B cell (primary cell): ENCODE measurements at regions not wholly inside any gene's neighbourhood (a gene's known extent, or its start where the extent isn't known, plus 50 kb on each side); places are given as distances from the start of the nearest gene placed in this dataset.

Experiments used
- ATAC-seq: fragments of 200-7000 bp; cut with Tn5 transposase; one replicate; pipeline ENCODE4 v1.10.0; 2021; ENCODE audit warnings: low read depth, mild to moderate bottlenecking, moderate number of reproducible peaks, moderate library complexity
- CTCF ChIA-PET: fragments of 350-600 bp; sonication (Branson Sonifier 250); formaldehyde crosslinking; loops from one replicate; lab custom pipeline; 2021; ENCODE audit warnings: antibody characterized with exemption, inconsistent platforms; lab: Charles Lee
- POLR2A ChIA-PET: fragments of 350-600 bp; sonication (Branson Sonifier 250); formaldehyde crosslinking; loops from one replicate; lab custom pipeline; 2021; ENCODE audit warnings: antibody characterized with exemption; lab: Charles Lee
- DNase-seq: peaks from one replicate; pipeline ENCODE4 v3.0.0; 2013
- H2AFZ ChIP-seq: 2 replicates; pipeline ENCODE4 v1.6.1; 2012; ENCODE audit warnings: mild to moderate bottlenecking, low read depth, low read length; ENCODE audit not compliant: insufficient read depth, poor library complexity, severe bottlenecking
- H3K27ac ChIP-seq, 2 donors: 1 replicate in 1 of 2; 2 replicates in 1 of 2; pipeline ENCODE4 v1.5.1; 2012 to 2013; ENCODE audit warnings: low read length in 2 of 2, mild to moderate bottlenecking in 2 of 2, moderate library complexity in 1 of 2
- H3K27me3 ChIP-seq, 4 experiments: fragments of 200-600 bp in 1 of 4; sonication (generic) in 1 of 4; replicated peaks in 1 of 4; 1 replicate in 2 of 4; 2 replicates in 2 of 4; pipeline versions ENCODE4 v1.6.1 to v1.7.0; 2013 to 2016; ENCODE audit warnings: low read length in 3 of 4, mild to moderate bottlenecking in 2 of 4, mixed read lengths in 1 of 4, moderate library complexity in 1 of 4; ENCODE audit not compliant: insufficient read depth in 4 of 4, control insufficient read depth in 3 of 4; ENCODE audit errors: control extremely low read depth in 1 of 4
- H3K36me3 ChIP-seq, 2 experiments: replicated peaks in 1 of 2; 1 replicate in 1 of 2; 2 replicates in 1 of 2; pipeline versions ENCODE4 v1.6.1 to v1.7.1; 2013; ENCODE audit warnings: low read length in 1 of 2; ENCODE audit not compliant: insufficient read depth in 2 of 2, control insufficient read depth in 1 of 2; ENCODE audit errors: control extremely low read depth in 1 of 2, extremely low read depth in 1 of 2
- H3K4me1 ChIP-seq, 2 donors: fragments of 200-600 bp in 1 of 2; sonication (generic) in 1 of 2; 1 replicate in 1 of 2; 2 replicates in 1 of 2; pipeline versions ENCODE4 v1.5.1 to v1.6.1; 2013 to 2017; ENCODE audit warnings: low read length in 2 of 2; ENCODE audit not compliant: control insufficient read depth in 2 of 2, insufficient read depth in 2 of 2
- H3K4me2 ChIP-seq: replicated peaks from 2 replicates; pipeline ENCODE3; 2012; ENCODE audit warnings: mild to moderate bottlenecking, low read depth, low read length; ENCODE audit not compliant: poor library complexity, severe bottlenecking
- H3K4me3 ChIP-seq, 5 experiments: fragments of 200-600 bp in 1 of 5; sonication (generic) in 1 of 5; 1 replicate in 3 of 5; 2 replicates in 2 of 5; pipeline versions ENCODE4 v1.5.1 to v1.7.0; 2011 to 2016; ENCODE audit warnings: low read length in 4 of 5, mild to moderate bottlenecking in 4 of 5, low read depth in 2 of 5, control low read depth in 1 of 5, moderate library complexity in 1 of 5; ENCODE audit not compliant: insufficient read depth in 1 of 5; ENCODE audit errors: control extremely low read depth in 1 of 5, extremely low read depth in 1 of 5
- H3K79me2 ChIP-seq: fragments of 200-600 bp; sonication (generic); one replicate; pipeline ENCODE4 v1.6.0; 2016; ENCODE audit warnings: low read length; ENCODE audit not compliant: control insufficient read depth, insufficient read depth
- H3K9ac ChIP-seq: fragments of 200-600 bp; sonication (generic); 2 replicates; pipeline ENCODE4 v1.6.1; 2017; ENCODE audit warnings: mild to moderate bottlenecking, low read length, moderate library complexity
- H3K9me3 ChIP-seq, 3 donors: one replicate each; pipeline versions ENCODE4 v1.6.1 to v1.7.1; 2013; ENCODE audit warnings: low read length in 2 of 3; ENCODE audit not compliant: control insufficient read depth in 2 of 3, insufficient read depth in 1 of 3; ENCODE audit errors: control extremely low read depth in 1 of 3
- H4K20me1 ChIP-seq: 2 replicates; pipeline ENCODE4 v1.6.0; 2012; ENCODE audit warnings: mild to moderate bottlenecking, low read length; ENCODE audit not compliant: insufficient read depth, control insufficient read depth, poor library complexity, severe bottlenecking
- H3K27ac Mint-ChIP-seq: one replicate; pipeline ENCODE4 v1.8.0; 2021; ENCODE audit warnings: mixed read lengths
- H3K27me3 Mint-ChIP-seq: one replicate; pipeline ENCODE4 v1.8.0; 2021; ENCODE audit warnings: mixed read lengths
- H3K4me1 Mint-ChIP-seq: one replicate; pipeline ENCODE4 v1.8.0; 2021; ENCODE audit warnings: mixed read lengths
- H3K4me3 Mint-ChIP-seq: one replicate; pipeline ENCODE4 v1.8.0; 2021; ENCODE audit warnings: mixed read lengths
- H3K9me3 Mint-ChIP-seq: one replicate; pipeline ENCODE4 v1.8.0; 2022; ENCODE audit warnings: mixed read lengths; ENCODE audit not compliant: insufficient read depth
- EZH2 ChIP-seq: IDR thresholded peaks from 2 replicates; pipeline ENCODE4 v1.6.1; 2012; ENCODE audit warnings: borderline replicate concordance, low read depth, mild to moderate bottlenecking, moderate library complexity, low read length; ENCODE audit not compliant: insufficient read depth, poor library complexity, severe bottlenecking
- WGBS: methylation state at CpG from one replicate; pipeline ENCODE4 v1.1.5; 2013; ENCODE audit warnings: missing lambda C conversion rate; ENCODE audit not compliant: insufficient coverage; 5-methylcytosine and 5-hydroxymethylcytosine counted together
- intact Hi-C: fragments of 100-400 bp; cut with micrococcal nuclease; formaldehyde crosslinking; loops from one replicate; pipeline ENCODE4 v1.10.0; 2022
- TF ChIP-seq, protein P1 (sequence below): fragments of 200-600 bp; IDR thresholded peaks from one replicate; pipeline ENCODE4 v1.8.0; 2022; ENCODE audit warnings: antibody characterized with exemption, mild to moderate bottlenecking

DNA sequence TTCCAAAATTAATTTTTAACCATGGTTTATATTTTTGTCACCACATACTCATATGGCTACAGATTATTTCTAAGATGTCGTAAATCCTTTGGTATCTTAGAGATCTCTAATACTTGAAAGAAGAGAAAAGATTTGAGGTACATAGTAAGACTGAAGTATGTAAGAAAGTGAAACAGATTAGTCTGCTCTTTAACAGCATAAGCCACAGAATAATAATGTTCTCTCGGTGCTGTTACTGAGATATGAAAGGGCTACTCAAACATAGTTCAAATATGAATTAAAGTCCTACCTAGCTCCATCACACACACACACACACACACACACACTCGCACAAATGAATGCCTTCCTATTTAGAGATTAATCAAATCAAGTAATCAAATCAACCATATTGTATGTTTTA, 274.1 kb upstream of the PCDH18 start:
- H3K4me3 ChIP-seq, result no peak overlapping the region
- H3K4me1 ChIP-seq, result no peaks in the 10 kb centered on the region
- no peak overlapping the region for H2AFZ ChIP-seq
- H3K79me2 ChIP-seq, result no peaks in the 10 kb centered on the region
- H3K27me3 ChIP-seq, result no peaks in the 10 kb centered on the region
- no peaks in the 10 kb centered on the region for H3K9me3 ChIP-seq
- Mint-ChIP-seq H3K9me3 (peaks cover 3% of the 10 kb centered on the region), H3K27ac (no peak overlapping the region), H3K4me3 (no peak overlapping the region), H3K27me3 (no peaks in the 10 kb centered on the region), H3K4me1 (no peaks in the 10 kb centered on the region)
- ATAC-seq (no peak), DNase-seq (no peak)
- H3K36me3 ChIP-seq, result no peaks in the 10 kb centered on the region
- TF ChIP-seq, protein P1, sequence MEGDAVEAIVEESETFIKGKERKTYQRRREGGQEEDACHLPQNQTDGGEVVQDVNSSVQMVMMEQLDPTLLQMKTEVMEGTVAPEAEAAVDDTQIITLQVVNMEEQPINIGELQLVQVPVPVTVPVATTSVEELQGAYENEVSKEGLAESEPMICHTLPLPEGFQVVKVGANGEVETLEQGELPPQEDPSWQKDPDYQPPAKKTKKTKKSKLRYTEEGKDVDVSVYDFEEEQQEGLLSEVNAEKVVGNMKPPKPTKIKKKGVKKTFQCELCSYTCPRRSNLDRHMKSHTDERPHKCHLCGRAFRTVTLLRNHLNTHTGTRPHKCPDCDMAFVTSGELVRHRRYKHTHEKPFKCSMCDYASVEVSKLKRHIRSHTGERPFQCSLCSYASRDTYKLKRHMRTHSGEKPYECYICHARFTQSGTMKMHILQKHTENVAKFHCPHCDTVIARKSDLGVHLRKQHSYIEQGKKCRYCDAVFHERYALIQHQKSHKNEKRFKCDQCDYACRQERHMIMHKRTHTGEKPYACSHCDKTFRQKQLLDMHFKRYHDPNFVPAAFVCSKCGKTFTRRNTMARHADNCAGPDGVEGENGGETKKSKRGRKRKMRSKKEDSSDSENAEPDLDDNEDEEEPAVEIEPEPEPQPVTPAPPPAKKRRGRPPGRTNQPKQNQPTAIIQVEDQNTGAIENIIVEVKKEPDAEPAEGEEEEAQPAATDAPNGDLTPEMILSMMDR, result no peak
- H4K20me1 ChIP-seq, result no peaks in the 10 kb centered on the region
- POLR2A ChIA-PET, result no interaction called here
- H3K27ac ChIP-seq, result no peak overlapping the region
- WGBS, result no CpG with 5 or more reads among the region's 3 CpGs
- no peak overlapping the region for H3K4me2 ChIP-seq
- CTCF ChIA-PET, result interaction anchor here (0.7 kb wide), 1 partner anchor 874 kb away, joined by 4 read pairs; no protein-coding TSS in a partner anchor
- H3K9ac ChIP-seq, result no peak overlapping the region
- intact Hi-C loops, result no loop called here

DNA sequence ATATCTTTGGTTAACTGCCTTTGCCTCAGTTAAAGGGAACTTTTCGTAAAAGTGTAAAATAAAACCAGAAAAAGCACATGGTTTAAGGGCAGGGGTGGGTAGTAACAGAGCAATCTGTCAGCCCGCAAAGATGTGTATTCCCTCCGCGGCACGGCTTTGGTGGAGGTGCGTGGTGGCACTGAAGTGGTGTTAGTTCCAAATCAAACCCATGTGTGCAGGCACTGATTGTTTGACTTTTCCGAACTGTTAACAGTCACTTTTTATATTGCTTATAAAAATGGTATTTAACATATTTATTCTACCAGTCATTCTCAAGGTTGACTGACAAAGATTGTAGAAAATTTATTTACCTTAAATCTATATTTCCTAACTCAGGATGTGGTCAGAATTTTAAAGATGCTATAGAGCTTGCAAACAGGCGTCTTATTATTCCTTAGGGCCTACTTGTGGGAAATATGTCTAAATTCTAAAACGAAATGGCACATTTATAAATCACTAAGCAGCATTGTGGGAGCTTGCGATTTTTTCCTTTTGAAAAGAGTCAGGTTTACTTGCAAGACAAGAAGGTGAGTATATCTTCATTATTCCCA, 272.7 kb upstream of the PCDH18 start:
- H3K4me2 ChIP-seq, result no peak overlapping the region
- no peak overlapping the region for H3K9ac ChIP-seq
- no peaks in the 10 kb centered on the region for H3K9me3 ChIP-seq
- ChIA-PET POLR2A (no interaction called here), CTCF (no interaction called here)
- H3K79me2 ChIP-seq, result no peaks in the 10 kb centered on the region
- no peaks in the 10 kb centered on the region for H3K27me3 ChIP-seq
- Mint-ChIP-seq H3K4me1 (no peaks in the 10 kb centered on the region), H3K27ac (no peak overlapping the region), H3K9me3 (peaks cover 3% of the 10 kb centered on the region), H3K27me3 (no peaks in the 10 kb centered on the region), H3K4me3 (no peak overlapping the region)
- 97% methylated on average over 3 of the region's 10 CpGs for WGBS
- ATAC-seq (no peak), DNase-seq (no peak)
- TF ChIP-seq, protein P1, result no peak
- TF ChIP-seq EZH2, result no peak
- no peaks in the 10 kb centered on the region for H3K36me3 ChIP-seq
- intact Hi-C loops, result no loop called here
- no peaks in the 10 kb centered on the region for H4K20me1 ChIP-seq
- no peak overlapping the region for H3K27ac ChIP-seq
- no peaks in the 10 kb centered on the region for H3K4me1 ChIP-seq
- no peak overlapping the region for H3K4me3 ChIP-seq
- H2AFZ ChIP-seq, result no peak overlapping the region
